MM.1S (cell line): ENCODE measurements at regions not wholly inside any gene's neighbourhood (a gene's known extent, or its start where the extent isn't known, plus 50 kb on each side); places are given as distances from the start of the nearest gene placed in this dataset.

Experiments
- DNase-seq: peaks from one replicate; pipeline ENCODE4 v3.0.0-alpha.2; 2015
- H2AFZ ChIP-seq: fragments of 300-600 bp; sonication (generic); 2 replicates; pipeline ENCODE4 v1.6.0; 2016; ENCODE audit warnings: antibody characterized with exemption, low read length
- H3F3A ChIP-seq: fragments of 300-600 bp; sonication (generic); 2 replicates; pipeline ENCODE4 v1.6.1; 2016; ENCODE audit warnings: mild to moderate bottlenecking, antibody characterized with exemption, low read length, moderate library complexity, mixed read lengths; ENCODE audit not compliant: insufficient read depth
- H3K27ac ChIP-seq: fragments of 300-600 bp; sonication (generic); 2 replicates; pipeline ENCODE4 v1.5.1; 2016; ENCODE audit warnings: mild to moderate bottlenecking, low read length
- H3K27me3 ChIP-seq: fragments of 300-600 bp; sonication (generic); replicated peaks from 2 replicates; pipeline ENCODE4 v1.6.0; 2016; ENCODE audit warnings: low read length; ENCODE audit not compliant: insufficient read depth
- H3K36me3 ChIP-seq: fragments of 300-600 bp; sonication (generic); replicated peaks from 2 replicates; pipeline ENCODE4 v1.6.1; 2016; ENCODE audit warnings: mild to moderate bottlenecking, low read length, mixed read lengths; ENCODE audit not compliant: insufficient read depth
- H3K4me1 ChIP-seq: fragments of 300-600 bp; sonication (generic); 2 replicates; pipeline ENCODE4 v1.6.1; 2016; ENCODE audit warnings: low read length, mixed read lengths
- H3K4me2 ChIP-seq: fragments of 300-600 bp; sonication (generic); 2 replicates; pipeline ENCODE4 v1.6.0; 2016; ENCODE audit warnings: low read depth, low read length
- H3K4me3 ChIP-seq: fragments of 300-600 bp; sonication (generic); 2 replicates; pipeline ENCODE4 v1.5.1; 2016; ENCODE audit warnings: low read length, mixed read lengths
- H3K79me2 ChIP-seq: fragments of 300-600 bp; sonication (generic); 2 replicates; pipeline ENCODE4 v1.6.1; 2016; ENCODE audit warnings: mixed run types, low read length, mixed read lengths
- H3K9ac ChIP-seq: fragments of 300-600 bp; sonication (generic); 2 replicates; pipeline ENCODE4 v1.6.1; 2016; ENCODE audit warnings: low read length, mixed read lengths
- H3K9me2 ChIP-seq: fragments of 300-600 bp; sonication (generic); replicated peaks from 2 replicates; pipeline ENCODE4 v1.6.1; 2016; ENCODE audit warnings: mild to moderate bottlenecking, low read length, mixed read lengths; ENCODE audit not compliant: insufficient read depth
- H3K9me3 ChIP-seq: fragments of 300-600 bp; sonication (generic); replicated peaks from 2 replicates; pipeline ENCODE4 v1.6.1; 2016; ENCODE audit warnings: mild to moderate bottlenecking, low read length, mixed read lengths; ENCODE audit not compliant: insufficient read depth
- H4K20me1 ChIP-seq: fragments of 300-600 bp; sonication (generic); 2 replicates; pipeline ENCODE4 v1.6.1; 2016; ENCODE audit warnings: mild to moderate bottlenecking, low read length, moderate library complexity, mixed read lengths; ENCODE audit not compliant: insufficient read depth
- EZH2 ChIP-seq: fragments of 300-600 bp; sonication (generic); optimal IDR thresholded peaks from 2 replicates; pipeline ENCODE3; 2017; ENCODE audit warnings: low read depth, mild to moderate bottlenecking, antibody characterized with exemption, low read length, mixed read lengths
- EZH2phosphoT487 ChIP-seq: fragments of 300-600 bp; sonication (generic); IDR thresholded peaks from 2 replicates; pipeline ENCODE4 v1.6.1; 2018; ENCODE audit warnings: antibody characterized with exemption, low read length
- TF ChIP-seq, protein P1 (sequence below): fragments of 300-600 bp; sonication (generic); IDR thresholded peaks from 2 replicates; pipeline ENCODE4 v1.5.1; 2016; ENCODE audit warnings: antibody characterized with exemption, low read length, mixed read lengths

DNA sequence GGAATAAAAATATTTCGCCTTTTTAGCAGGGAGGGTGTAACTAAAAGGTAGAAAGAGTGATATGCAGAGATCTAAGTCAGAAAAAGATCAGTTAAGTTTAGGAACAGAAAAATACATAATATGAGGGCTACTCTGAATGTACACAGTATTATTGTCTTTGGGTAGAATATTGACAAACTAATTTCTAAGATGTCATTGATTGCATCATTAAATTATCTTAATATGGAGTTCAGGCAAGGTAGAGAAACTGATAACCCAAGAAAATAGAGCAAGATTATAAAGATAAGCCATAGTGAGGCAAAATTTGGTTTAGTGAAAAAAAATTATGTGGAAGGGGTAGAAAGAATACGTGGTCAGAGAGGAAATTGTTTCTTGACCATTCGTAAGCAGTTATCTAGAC lies 629.0 kb upstream of the NXPH2 start:
- Histone ChIP-seq H3F3A (no peaks in the 10 kb centered on the region), H3K27me3 (no peaks in the 10 kb centered on the region), H4K20me1 (no peaks in the 10 kb centered on the region), H3K27ac (no peak overlapping the region), H3K9me2 (no peaks in the 10 kb centered on the region), H3K9ac (no peak overlapping the region), H3K4me3 (no peak overlapping the region), H3K4me1 (no peaks in the 10 kb centered on the region), H3K4me2 (no peak overlapping the region), H3K79me2 (no peaks in the 10 kb centered on the region), H2AFZ (no peak overlapping the region), H3K36me3 (no peaks in the 10 kb centered on the region), H3K9me3 (no peaks in the 10 kb centered on the region)
- no peak for TF ChIP-seq EZH2phosphoT487
- TF ChIP-seq, protein P1, sequence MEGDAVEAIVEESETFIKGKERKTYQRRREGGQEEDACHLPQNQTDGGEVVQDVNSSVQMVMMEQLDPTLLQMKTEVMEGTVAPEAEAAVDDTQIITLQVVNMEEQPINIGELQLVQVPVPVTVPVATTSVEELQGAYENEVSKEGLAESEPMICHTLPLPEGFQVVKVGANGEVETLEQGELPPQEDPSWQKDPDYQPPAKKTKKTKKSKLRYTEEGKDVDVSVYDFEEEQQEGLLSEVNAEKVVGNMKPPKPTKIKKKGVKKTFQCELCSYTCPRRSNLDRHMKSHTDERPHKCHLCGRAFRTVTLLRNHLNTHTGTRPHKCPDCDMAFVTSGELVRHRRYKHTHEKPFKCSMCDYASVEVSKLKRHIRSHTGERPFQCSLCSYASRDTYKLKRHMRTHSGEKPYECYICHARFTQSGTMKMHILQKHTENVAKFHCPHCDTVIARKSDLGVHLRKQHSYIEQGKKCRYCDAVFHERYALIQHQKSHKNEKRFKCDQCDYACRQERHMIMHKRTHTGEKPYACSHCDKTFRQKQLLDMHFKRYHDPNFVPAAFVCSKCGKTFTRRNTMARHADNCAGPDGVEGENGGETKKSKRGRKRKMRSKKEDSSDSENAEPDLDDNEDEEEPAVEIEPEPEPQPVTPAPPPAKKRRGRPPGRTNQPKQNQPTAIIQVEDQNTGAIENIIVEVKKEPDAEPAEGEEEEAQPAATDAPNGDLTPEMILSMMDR, result no peak
- TF ChIP-seq EZH2, result no peak
- no peak for DNase-seq

DNA sequence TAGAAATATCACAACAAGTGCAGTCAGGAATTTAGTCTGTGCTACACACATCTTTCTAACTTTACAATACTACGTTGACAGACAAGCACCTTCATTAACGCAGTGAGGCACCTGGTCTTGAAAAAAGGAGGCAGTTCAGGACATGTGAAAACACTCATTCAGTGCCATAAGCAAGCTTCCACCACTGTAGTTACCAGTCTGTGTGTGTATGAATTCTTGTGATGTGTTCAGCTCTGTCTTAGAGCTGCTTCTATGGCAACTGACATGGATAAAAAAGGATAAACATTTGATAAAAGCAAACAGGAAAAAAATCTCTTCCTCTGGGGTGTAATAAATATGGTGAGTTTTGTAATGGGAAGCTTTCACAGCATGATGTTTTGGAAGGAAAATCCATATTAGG lies 623.8 kb upstream of the NXPH2 start:
- no peaks in the 10 kb centered on the region for H3K36me3 ChIP-seq
- no peak for DNase-seq
- no peaks in the 10 kb centered on the region for H3K4me1 ChIP-seq
- H3K4me3 ChIP-seq, result no peak overlapping the region
- H3F3A ChIP-seq, result no peaks in the 10 kb centered on the region
- H3K27ac ChIP-seq, result no peak overlapping the region
- H3K9ac ChIP-seq, result no peak overlapping the region
- H3K4me2 ChIP-seq, result no peak overlapping the region
- H3K9me2 ChIP-seq, result no peaks in the 10 kb centered on the region
- no peaks in the 10 kb centered on the region for H3K79me2 ChIP-seq
- H3K9me3 ChIP-seq, result no peaks in the 10 kb centered on the region
- no peaks in the 10 kb centered on the region for H4K20me1 ChIP-seq
- TF ChIP-seq, protein P1, result no peak
- no peak for TF ChIP-seq EZH2
- TF ChIP-seq EZH2phosphoT487, result no peak
- no peaks in the 10 kb centered on the region for H3K27me3 ChIP-seq
- no peak overlapping the region for H2AFZ ChIP-seq

DNA sequence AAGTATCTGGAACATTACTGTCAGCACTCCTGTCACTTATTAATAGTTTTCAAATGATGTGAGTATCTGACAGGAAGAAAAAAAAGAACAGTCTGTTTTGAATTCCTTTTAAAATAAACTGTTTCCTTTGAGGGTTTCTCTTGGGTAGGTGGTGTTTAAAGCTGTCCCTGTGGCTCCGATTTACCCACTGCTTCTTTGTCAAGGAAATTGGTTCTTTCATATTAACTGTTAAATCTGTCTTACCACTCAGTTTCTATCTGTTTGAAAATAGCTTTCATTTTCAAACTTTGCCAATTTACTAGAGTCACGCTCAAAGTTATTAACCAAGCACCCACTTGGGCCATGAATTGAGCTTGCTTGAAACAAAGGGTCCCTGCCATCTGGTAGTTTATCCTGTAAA lies 614.6 kb upstream of the NXPH2 start:
- TF ChIP-seq, protein P1, result no peak
- TF ChIP-seq EZH2phosphoT487 (no peak), EZH2 (no peak)
- Histone ChIP-seq H3K27ac (peak overlapping the region; percentile 76), H3F3A (peaks cover 14% of the 10 kb centered on the region), H3K79me2 (no peaks in the 10 kb centered on the region), H3K4me2 (peak overlapping the region; percentile 70), H4K20me1 (no peaks in the 10 kb centered on the region), H3K9me3 (no peaks in the 10 kb centered on the region), H3K4me3 (peak overlapping the region; percentile 49), H3K4me1 (peaks cover 30% of the 10 kb centered on the region), H3K36me3 (no peaks in the 10 kb centered on the region), H3K9me2 (no peaks in the 10 kb centered on the region), H3K9ac (peak overlapping the region; percentile 9; the same call in 1 of the 2 replicates), H3K27me3 (no peaks in the 10 kb centered on the region), H2AFZ (peak overlapping the region; percentile 27)
- DNase-seq, result peak; percentile 81
